ENCODE measurements at regions not wholly inside any gene's neighbourhood (a gene's known extent, or its start where the extent isn't known, plus 50 kb on each side); places are given as distances from the start of the nearest gene placed in this dataset.
"Not testable (repeated sequence)": the region's sequence is repeated elsewhere in the genome, so short reads cannot be mapped to it uniquely, and the experiment has no call there.

- DNase-seq: no peak
Measured at GRCh38 chr18:8882632-8883408, 177.5 kb downstream of the MTCL1 start.

GRCh38 chr18:8883409-8883668, 178.0 kb downstream of the MTCL1 start:
- DNase-seq: no peak

DNA sequence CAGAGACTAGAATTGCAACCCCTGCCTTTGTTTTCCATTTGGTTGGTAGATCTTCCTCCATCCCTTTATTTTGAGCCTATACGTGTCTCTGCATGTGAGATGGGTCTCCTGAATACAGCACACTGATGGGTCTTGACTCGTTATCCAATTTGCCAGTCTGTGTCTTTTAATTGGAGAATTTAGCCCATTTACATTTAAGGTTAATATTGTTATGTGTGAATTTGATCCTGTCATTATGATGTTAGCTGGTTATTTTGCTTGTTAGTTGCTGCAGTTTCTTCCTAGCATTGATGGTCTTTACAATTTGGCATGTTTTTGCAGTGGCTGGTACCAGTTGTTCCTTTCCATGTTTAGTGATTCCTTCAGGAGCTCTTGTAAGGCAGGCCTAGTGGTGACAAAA, 182.5 kb downstream of the MTCL1 start:
- not testable (repeated sequence) for DNase-seq

- no peak for DNase-seq
Measured at GRCh38 chr18:8889489-8889888, 184.1 kb downstream of the MTCL1 start.

- DNase-seq: not testable (repeated sequence)
Measured at GRCh38 chr18:8890503-8890902, 185.1 kb downstream of the MTCL1 start.

DNA sequence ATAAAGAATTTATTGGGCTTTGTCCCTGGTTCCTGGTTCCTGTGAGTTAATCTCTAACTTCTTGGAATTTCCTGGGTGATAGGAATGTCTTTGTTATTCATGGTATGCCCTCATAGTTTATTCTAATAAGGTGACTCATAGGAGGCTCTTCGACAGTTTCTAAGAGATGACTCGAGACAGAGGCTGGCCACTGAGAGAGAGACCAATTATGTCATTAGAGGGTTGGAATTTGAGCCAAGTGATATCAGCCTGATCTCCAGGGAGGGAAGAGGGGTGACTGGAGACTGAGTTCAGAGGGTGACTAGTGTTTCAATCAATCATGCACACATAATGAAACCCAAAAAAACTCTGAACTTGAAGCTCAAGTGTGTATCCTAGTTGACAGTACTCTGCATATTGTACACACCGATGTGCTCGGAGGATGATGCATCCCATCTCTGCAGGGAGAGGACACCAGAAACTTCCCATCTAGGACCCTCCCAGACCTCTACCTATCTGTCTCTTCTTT, 185.7 kb downstream of the MTCL1 start:
- DNase-seq: no peak

DNA sequence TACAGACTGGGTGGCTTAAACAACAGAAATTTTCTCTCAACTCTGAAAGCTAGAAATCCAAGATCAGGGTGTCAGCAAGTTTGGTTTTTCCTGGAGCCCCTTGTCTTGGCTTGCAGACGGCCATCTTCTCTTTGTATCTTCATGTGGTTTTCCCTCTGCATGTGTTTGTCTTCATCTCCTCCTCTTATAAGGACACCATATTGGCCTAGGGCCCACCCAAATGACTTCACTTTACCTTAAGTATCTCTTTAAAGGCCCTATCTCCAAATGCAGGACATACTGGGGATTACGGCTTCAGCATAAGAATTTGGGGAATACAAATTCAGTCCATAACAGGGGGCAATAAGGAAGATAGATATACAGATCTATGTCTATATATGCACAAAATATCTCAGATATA, 187.9 kb downstream of the MTCL1 start:
- no peak for DNase-seq

DNA sequence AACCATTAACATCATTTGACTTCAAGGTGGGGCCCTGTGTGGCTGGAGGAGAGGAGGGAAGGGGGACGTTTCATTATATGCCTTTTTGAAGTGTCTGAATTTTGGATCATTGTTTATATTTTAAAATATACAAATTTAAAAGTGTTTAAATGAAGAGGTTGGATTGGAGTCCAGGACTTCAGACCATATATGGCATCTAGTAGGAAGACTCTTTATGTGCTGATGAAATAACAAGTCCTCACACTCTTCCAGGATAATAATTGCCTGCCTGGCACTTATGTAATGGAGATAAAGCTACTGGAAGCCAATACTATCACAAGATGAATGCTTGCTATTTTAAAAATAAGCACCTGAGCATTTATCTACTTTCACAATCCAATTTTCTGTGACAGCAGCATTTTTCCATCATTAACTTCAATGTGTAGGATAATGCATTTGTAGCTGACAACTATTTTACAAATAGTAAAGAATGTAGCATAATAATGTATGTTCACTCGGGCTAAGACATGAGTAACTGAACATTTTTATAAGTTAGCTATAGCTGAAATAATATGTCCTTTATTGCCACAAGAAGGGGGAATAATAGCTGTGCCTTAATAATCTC, 188.4 kb downstream of the MTCL1 start:
- DNase-seq: no peak

- DNase-seq: no peak
Measured at GRCh38 chr18:8894823-8895222, 189.5 kb downstream of the MTCL1 start.

DNA sequence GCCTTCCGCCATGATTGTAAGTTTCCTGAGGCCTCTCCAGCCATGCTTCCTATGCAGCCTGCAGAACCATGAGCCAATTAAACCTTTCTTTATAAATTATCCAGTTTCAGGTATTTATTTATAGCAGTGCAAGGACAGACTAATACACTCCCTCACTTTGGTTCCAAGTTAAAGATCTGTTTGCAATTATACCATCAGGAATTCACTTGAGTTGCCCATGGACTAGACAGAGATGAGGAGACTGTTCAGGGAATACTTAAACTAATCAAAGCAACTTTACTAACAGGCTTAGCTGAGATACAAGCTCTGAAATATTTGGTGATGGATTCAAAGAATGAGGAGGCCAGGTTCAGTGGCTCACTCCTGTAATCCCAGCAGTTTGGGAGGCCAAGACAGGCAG, 190.0 kb downstream of the MTCL1 start:
- DNase-seq: no peak

- no peak for DNase-seq
Measured at GRCh38 chr18:8895987-8896619, 190.7 kb downstream of the MTCL1 start.

GRCh38 chr18:8899000-8899399, 193.6 kb downstream of the MTCL1 start:
- DNase-seq: peak; percentile 43

- DNase-seq: no peak
Measured at GRCh38 chr18:8900552-8900951, 195.2 kb downstream of the MTCL1 start.

GRCh38 chr18:8901019-8901418, 195.7 kb downstream of the MTCL1 start:
- DNase-seq: no peak

DNA sequence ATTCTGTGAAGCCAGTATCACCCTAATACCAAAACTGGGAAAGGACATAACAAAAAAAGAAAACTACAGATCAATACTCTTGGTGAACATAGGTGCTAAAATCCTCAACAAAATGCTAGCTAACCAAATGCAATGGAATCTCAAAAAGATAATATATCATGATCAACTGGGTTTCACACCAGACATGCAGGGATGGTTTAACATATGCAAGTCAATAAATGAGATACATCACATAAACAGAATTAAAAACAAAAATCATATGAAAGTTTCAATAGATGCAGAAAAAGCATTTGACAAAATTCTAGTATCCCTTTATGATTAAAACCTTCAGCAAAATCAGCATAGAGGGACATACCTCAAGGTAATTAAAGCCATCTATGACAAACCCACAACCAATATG, 198.2 kb upstream of the NDUFV2 start:
- no peak for DNase-seq

GRCh38 chr18:8908792-8909510, 193.5 kb upstream of the NDUFV2 start:
- no peak for DNase-seq

GRCh38 chr18:8910186-8910822, 192.2 kb upstream of the NDUFV2 start:
- DNase-seq: no peak

DNA sequence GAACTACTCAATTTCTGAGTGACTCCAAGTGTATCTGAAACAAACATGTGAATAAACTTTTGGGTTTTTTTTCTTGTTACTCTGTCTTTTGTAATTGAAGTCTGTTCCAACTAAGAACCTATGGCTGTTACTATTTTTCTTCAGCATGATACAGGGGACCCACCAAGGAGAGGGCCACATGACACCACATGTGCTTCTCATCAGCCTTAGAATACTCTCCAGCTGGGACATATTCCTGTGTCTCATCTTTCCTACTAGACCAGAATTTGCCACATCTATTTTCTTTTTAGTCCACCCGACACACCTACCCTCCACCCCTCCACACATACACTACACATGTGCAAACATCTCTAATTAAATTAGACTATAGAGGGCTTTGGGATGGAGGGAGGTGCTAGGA, 191.7 kb upstream of the NDUFV2 start:
- DNase-seq: no peak

DNA sequence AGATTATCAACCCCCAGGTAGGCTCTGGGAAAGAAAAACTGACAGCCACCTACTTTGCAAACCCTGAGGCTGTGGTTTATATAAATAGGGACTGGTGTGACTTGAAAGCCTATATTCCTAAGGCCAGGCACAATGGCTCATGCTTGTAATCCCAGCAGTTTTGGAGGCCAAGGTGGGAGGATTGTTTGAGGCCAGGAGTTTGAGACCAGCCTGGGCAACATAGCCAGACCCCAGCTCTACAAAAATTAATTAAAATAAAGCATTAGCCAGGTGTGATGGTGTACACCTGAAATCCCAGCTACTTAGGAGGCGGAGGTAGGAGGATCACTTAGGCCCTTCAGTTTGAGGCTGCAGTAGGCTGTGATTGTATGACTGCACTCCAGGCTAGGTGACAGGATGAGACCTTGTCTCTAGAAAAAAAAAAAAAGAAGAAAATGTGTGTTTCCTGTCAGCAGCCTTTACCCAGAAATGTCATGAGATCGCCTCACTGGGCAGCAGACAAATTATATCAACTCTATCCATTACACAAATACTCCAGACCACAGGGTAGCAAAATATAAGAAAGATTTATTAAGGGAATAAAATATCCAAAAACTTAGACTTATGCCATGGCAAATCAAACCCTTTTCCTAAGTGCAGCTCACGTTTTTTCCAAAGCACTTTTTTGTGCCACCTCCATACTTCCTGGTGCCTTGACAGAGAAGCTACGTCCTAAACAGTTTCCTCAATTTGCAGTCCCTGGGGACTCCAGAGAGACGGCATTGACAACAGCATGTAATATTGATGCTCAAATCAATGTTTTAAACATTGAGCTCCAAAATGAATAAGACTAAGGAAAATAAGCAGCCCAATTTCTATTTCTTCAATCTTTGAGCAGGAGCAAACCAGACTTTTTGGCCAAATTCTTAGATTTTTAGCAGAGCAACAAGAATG, 190.8 kb upstream of the NDUFV2 start:
- DNase-seq: no peak

- peak; percentile 73 for DNase-seq
Measured at GRCh38 chr18:8912348-8913326, 189.9 kb upstream of the NDUFV2 start.
